Natural killer cell (primary cell): ENCODE measurements at regions not wholly inside any gene's neighbourhood (a gene's known extent, or its start where the extent isn't known, plus 50 kb on each side); places are given as distances from the start of the nearest gene placed in this dataset.

Source experiments
- ATAC-seq, 3 donors: fragments of 150-1000 bp in 2 of 3; fragments of 200-7000 bp in 1 of 3; cut with Tn5 transposase; 1 replicate in 1 of 3; 2 replicates in 2 of 3; pipeline ENCODE4 v1.10.0; 2021; ENCODE audit warnings: mild to moderate bottlenecking in 2 of 3, moderate library complexity in 2 of 3
- DNase-seq, 2 donors: peaks; one replicate each; pipeline versions ENCODE4 v3.0.0 to v3.0.0-alpha.2; 2013 to 2021; ENCODE audit warnings: mixed read lengths in 1 of 2
- H3K27ac ChIP-seq: one replicate; pipeline ENCODE4 v1.5.1; 2013; ENCODE audit warnings: mild to moderate bottlenecking, low read length
- H3K27me3 ChIP-seq: one replicate; pipeline ENCODE4 v1.6.1; 2013; ENCODE audit warnings: low read length; ENCODE audit not compliant: control insufficient read depth, insufficient read depth
- H3K36me3 ChIP-seq: one replicate; pipeline ENCODE4 v1.6.1; 2013; ENCODE audit warnings: low read length; ENCODE audit not compliant: control insufficient read depth, insufficient read depth
- H3K4me1 ChIP-seq: one replicate; pipeline ENCODE4 v1.6.1; 2013; ENCODE audit warnings: low read length; ENCODE audit not compliant: control insufficient read depth, insufficient read depth
- H3K4me3 ChIP-seq: one replicate; pipeline ENCODE4 v1.5.1; 2013; ENCODE audit warnings: low read length
- H3K9me3 ChIP-seq: one replicate; pipeline ENCODE4 v1.6.1; 2013; ENCODE audit warnings: low read length; ENCODE audit not compliant: control insufficient read depth, insufficient read depth
- H3K27ac Mint-ChIP-seq, 2 donors: one replicate each; pipeline ENCODE4 v1.8.0; 2022; ENCODE audit warnings: mild to moderate bottlenecking in 2 of 2, mixed read lengths in 2 of 2, moderate library complexity in 1 of 2
- H3K27me3 Mint-ChIP-seq, 2 donors: one replicate each; pipeline ENCODE4 v1.8.0; 2022; ENCODE audit warnings: low read depth in 2 of 2, mixed read lengths in 2 of 2
- H3K36me3 Mint-ChIP-seq: one replicate; pipeline ENCODE4 v1.8.0; 2022; ENCODE audit warnings: mixed read lengths
- H3K4me1 Mint-ChIP-seq, 2 donors: one replicate each; pipeline ENCODE4 v1.8.0; 2022; ENCODE audit warnings: mixed read lengths in 2 of 2
- H3K4me3 Mint-ChIP-seq: one replicate; pipeline ENCODE4 v1.8.0; 2022; ENCODE audit warnings: mild to moderate bottlenecking, moderate library complexity, mixed read lengths
- H3K9me3 Mint-ChIP-seq, 2 donors: one replicate each; pipeline ENCODE4 v1.8.0; 2022; ENCODE audit warnings: mixed read lengths in 2 of 2
- CTCF ChIP-seq: fragments of 200-600 bp; IDR thresholded peaks from one replicate; pipeline ENCODE4 v1.8.0; 2022; ENCODE audit warnings: antibody characterized with exemption
- WGBS: methylation state at CpG from one replicate; pipeline ENCODE4 v1.1.7; 2013; ENCODE audit warnings: missing lambda C conversion rate; ENCODE audit not compliant: insufficient coverage; 5-methylcytosine and 5-hydroxymethylcytosine counted together
- intact Hi-C: fragments of 100-400 bp; cut with micrococcal nuclease; formaldehyde crosslinking; loops from one replicate; pipeline ENCODE4 v1.14.2; 2022

GRCh38 chr20:39691151-39691862 is 729.2 kb downstream of the DHX35 start:
- ATAC-seq = no peak
- DNase-seq = no peak
- Histone ChIP-seq H3K4me1 (no peaks in the 10 kb centered on the region), H3K36me3 (no peaks in the 10 kb centered on the region), H3K4me3 (no peak overlapping the region), H3K27ac (no peak overlapping the region), H3K9me3 (no peaks in the 10 kb centered on the region), H3K27me3 (no peaks in the 10 kb centered on the region)
- no peak overlapping the region for H3K4me3 Mint-ChIP-seq
- H3K4me1 Mint-ChIP-seq = no peaks in the 10 kb centered on the region
- no peaks in the 10 kb centered on the region for H3K36me3 Mint-ChIP-seq
- intact Hi-C loops = no loop called here
- WGBS = 58% methylated on average over 2 of the region's 3 CpGs
- no peak for TF ChIP-seq CTCF
- H3K27ac Mint-ChIP-seq = no peak overlapping the region
- H3K27me3 Mint-ChIP-seq = no peaks in the 10 kb centered on the region
- peaks cover 0 to 3% of the 10 kb centered on the region in 2 donors for H3K9me3 Mint-ChIP-seq

GRCh38 chr20:39676857-39677391 is 714.8 kb downstream of the DHX35 start:
- Histone ChIP-seq H3K27ac (no peak overlapping the region), H3K27me3 (no peaks in the 10 kb centered on the region), H3K4me1 (no peaks in the 10 kb centered on the region), H3K4me3 (no peak overlapping the region), H3K9me3 (no peaks in the 10 kb centered on the region), H3K36me3 (no peaks in the 10 kb centered on the region)
- DNase-seq (no peak), ATAC-seq (no peak)
- Mint-ChIP-seq H3K4me3 (no peak overlapping the region), H3K4me1 (no peaks in the 10 kb centered on the region), H3K27me3 (no peaks in the 10 kb centered on the region), H3K27ac (no peak overlapping the region), H3K36me3 (no peaks in the 10 kb centered on the region), H3K9me3 (peaks cover 0 to 3% of the 10 kb centered on the region in 2 donors)
- WGBS = 74% methylated on average over 5 of the region's 5 CpGs
- intact Hi-C loops = no loop called here
- TF ChIP-seq CTCF = no peak

DNA sequence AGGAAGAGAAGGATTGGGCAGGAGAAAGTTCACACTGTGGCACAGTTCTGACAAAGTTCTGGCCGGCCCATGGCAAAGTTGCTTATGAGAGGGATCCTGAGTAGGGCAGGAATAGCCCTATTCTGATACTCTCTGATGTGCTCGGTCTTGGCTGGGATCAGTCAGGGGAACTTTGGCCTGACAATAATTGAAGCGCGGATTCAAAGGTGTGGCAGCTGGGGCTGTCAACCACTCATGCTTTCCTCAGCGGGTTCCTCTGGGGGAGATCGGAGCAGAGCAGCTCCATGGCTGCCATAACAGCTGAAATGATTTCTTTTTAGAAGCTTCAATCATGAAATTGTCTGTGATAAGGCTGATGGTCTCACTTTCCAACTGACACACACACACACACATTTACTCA is 714.1 kb downstream of the DHX35 start:
- 97% methylated on average over 6 of the region's 6 CpGs for WGBS
- no peak for TF ChIP-seq CTCF
- Histone ChIP-seq H3K36me3 (no peaks in the 10 kb centered on the region), H3K4me3 (no peak overlapping the region), H3K9me3 (no peaks in the 10 kb centered on the region), H3K27me3 (no peaks in the 10 kb centered on the region), H3K4me1 (no peaks in the 10 kb centered on the region), H3K27ac (no peak overlapping the region)
- DNase-seq (no peak), ATAC-seq (no peak)
- Mint-ChIP-seq H3K36me3 (no peaks in the 10 kb centered on the region), H3K4me1 (no peaks in the 10 kb centered on the region), H3K27me3 (no peaks in the 10 kb centered on the region), H3K4me3 (no peak overlapping the region), H3K9me3 (peaks cover 0 to 3% of the 10 kb centered on the region in 2 donors), H3K27ac (no peak overlapping the region)
- intact Hi-C loops = no loop called here

DNA sequence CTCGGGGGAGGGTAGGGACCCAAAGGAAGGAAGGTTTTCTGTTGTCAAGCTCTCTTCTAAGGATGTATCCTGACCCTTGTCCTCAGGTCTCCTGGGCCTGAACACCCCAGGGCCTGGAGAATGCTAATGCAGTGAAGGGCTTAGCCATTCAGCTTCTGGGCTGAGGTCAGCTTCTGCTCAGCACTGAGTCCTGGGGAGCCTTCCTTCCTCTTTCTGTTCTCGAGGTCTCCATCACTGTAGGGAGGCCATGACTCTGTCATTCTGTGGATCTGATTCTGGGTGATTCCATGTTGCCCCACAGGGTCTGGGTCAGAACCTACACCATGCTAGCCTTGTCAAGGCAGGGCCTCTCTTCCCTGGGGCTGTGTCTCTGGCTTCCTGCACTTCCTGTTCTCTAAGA is 712.7 kb downstream of the DHX35 start:
- no peak for TF ChIP-seq CTCF
- Histone ChIP-seq H3K27ac (no peak overlapping the region), H3K27me3 (no peaks in the 10 kb centered on the region), H3K36me3 (no peaks in the 10 kb centered on the region), H3K4me1 (no peaks in the 10 kb centered on the region), H3K9me3 (no peaks in the 10 kb centered on the region), H3K4me3 (no peak overlapping the region)
- peaks cover 0 to 5% of the 10 kb centered on the region in 2 donors for H3K9me3 Mint-ChIP-seq
- ATAC-seq (no peak), DNase-seq (no peak)
- H3K36me3 Mint-ChIP-seq = no peaks in the 10 kb centered on the region
- WGBS = 35% methylated on average over 2 of the region's 2 CpGs
- no peaks in the 10 kb centered on the region for H3K27me3 Mint-ChIP-seq
- H3K27ac Mint-ChIP-seq = no peak overlapping the region
- intact Hi-C loops = no loop called here
- H3K4me1 Mint-ChIP-seq = no peaks in the 10 kb centered on the region
- no peak overlapping the region for H3K4me3 Mint-ChIP-seq
